Hepatocyte (in vitro differentiated cells): ENCODE measurements at regions not wholly inside any gene's neighbourhood (a gene's known extent, or its start where the extent isn't known, plus 50 kb on each side); places are given as distances from the start of the nearest gene placed in this dataset.

ENCODE experiments used
- DNase-seq: peaks from one replicate; pipeline ENCODE4 v3.0.0-alpha.2; 2016; ENCODE audit warnings: low spot score
- H2AFZ ChIP-seq: fragments of 200-600 bp; sonication (generic); 2 replicates; pipeline ENCODE4 v1.6.0; 2016; ENCODE audit warnings: antibody characterized with exemption, mild to moderate bottlenecking
- H3K27ac ChIP-seq: fragments of 200-600 bp; sonication (generic); 2 replicates; pipeline ENCODE4 v1.5.1; 2016; ENCODE audit warnings: mild to moderate bottlenecking
- H3K27me3 ChIP-seq: fragments of 200-600 bp; sonication (generic); 2 replicates; pipeline ENCODE4 v1.6.1; 2016
- H3K36me3 ChIP-seq: fragments of 200-600 bp; sonication (generic); replicated peaks from 2 replicates; pipeline ENCODE4 v1.5.1; 2016; ENCODE audit warnings: low read depth; ENCODE audit not compliant: insufficient read depth
- H3K4me1 ChIP-seq: fragments of 200-600 bp; sonication (generic); 2 replicates; pipeline ENCODE4 v1.5.1; 2016; ENCODE audit warnings: mild to moderate bottlenecking, moderate library complexity; ENCODE audit not compliant: insufficient read depth
- H3K4me2 ChIP-seq: fragments of 200-600 bp; sonication (generic); 2 replicates; pipeline ENCODE4 v1.6.0; 2016
- H3K4me3 ChIP-seq: fragments of 200-600 bp; sonication (generic); 2 replicates; pipeline ENCODE4 v1.5.1; 2016; ENCODE audit warnings: mild to moderate bottlenecking
- H3K79me2 ChIP-seq: fragments of 200-600 bp; sonication (generic); 2 replicates; pipeline ENCODE4 v1.6.0; 2017; ENCODE audit warnings: mild to moderate bottlenecking
- H3K9me2 ChIP-seq: fragments of 200-600 bp; sonication (generic); replicated peaks from 2 replicates; pipeline ENCODE4 v1.6.0; 2017; ENCODE audit warnings: mild to moderate bottlenecking; ENCODE audit not compliant: insufficient read depth
- H3K9me3 ChIP-seq: fragments of 200-600 bp; sonication (generic); 2 replicates; pipeline ENCODE4 v1.5.1; 2016; ENCODE audit warnings: low read depth, mild to moderate bottlenecking
- H4K20me1 ChIP-seq: fragments of 200-600 bp; sonication (generic); 2 replicates; pipeline ENCODE4 v1.6.0; 2016; ENCODE audit warnings: mild to moderate bottlenecking; ENCODE audit not compliant: insufficient read depth, poor library complexity, severe bottlenecking
- CTCF ChIP-seq: fragments of 200-600 bp; sonication (generic); IDR thresholded peaks from 2 replicates; pipeline ENCODE4 v1.5.1; 2016; ENCODE audit warnings: antibody characterized with exemption, mild to moderate bottlenecking; ENCODE audit not compliant: poor library complexity
- EZH2 ChIP-seq: fragments of 200-600 bp; sonication (generic); IDR thresholded peaks from 2 replicates; pipeline ENCODE4 v1.6.1; 2016; ENCODE audit warnings: antibody characterized with exemption, mild to moderate bottlenecking, borderline replicate concordance
- EZH2phosphoT487 ChIP-seq: fragments of 200-600 bp; sonication (generic); IDR thresholded peaks from one replicate; pipeline ENCODE4 v1.6.1; 2018; ENCODE audit warnings: antibody characterized with exemption, mild to moderate bottlenecking, low read depth, moderate library complexity; ENCODE audit not compliant: unreplicated experiment, severe bottlenecking
- WGBS: methylation state at CpG from one replicate; pipeline ENCODE4 v1.1.6; 2016; ENCODE audit warnings: low lambda C conversion rate; ENCODE audit errors: missing lambda C conversion rate; 5-methylcytosine and 5-hydroxymethylcytosine counted together

GRCh38 chr2:62329797-62330196, 133.9 kb downstream of the B3GNT2 start:
- TF ChIP-seq EZH2phosphoT487 (no peak), EZH2 (no peak), CTCF (no peak)
- no peaks in the 10 kb centered on the region for H3K27me3 ChIP-seq
- no peaks in the 10 kb centered on the region for H4K20me1 ChIP-seq
- no peaks in the 10 kb centered on the region for H3K9me2 ChIP-seq
- no peaks in the 10 kb centered on the region for H3K36me3 ChIP-seq
- DNase-seq, result no peak
- H3K79me2 ChIP-seq, result no peaks in the 10 kb centered on the region
- no peaks in the 10 kb centered on the region for H3K9me3 ChIP-seq
- H3K4me1 ChIP-seq, result peaks cover 14% of the 10 kb centered on the region
- no peak overlapping the region for H3K27ac ChIP-seq
- 39% methylated on average over 5 of the region's 5 CpGs for WGBS
- no peak overlapping the region for H3K4me2 ChIP-seq
- no peak overlapping the region for H3K4me3 ChIP-seq
- H2AFZ ChIP-seq, result no peak overlapping the region

- DNase-seq, result no peak
- no peaks in the 10 kb centered on the region for H3K9me3 ChIP-seq
- TF ChIP-seq EZH2phosphoT487 (no peak), CTCF (no peak), EZH2 (no peak)
- 36% methylated on average over 1 of the region's 1 CpG for WGBS
- H3K27me3 ChIP-seq, result no peaks in the 10 kb centered on the region
- no peaks in the 10 kb centered on the region for H3K36me3 ChIP-seq
- H3K4me1 ChIP-seq, result peaks cover 9% of the 10 kb centered on the region
- H3K79me2 ChIP-seq, result no peaks in the 10 kb centered on the region
- no peak overlapping the region for H3K4me2 ChIP-seq
- H2AFZ ChIP-seq, result no peak overlapping the region
- no peaks in the 10 kb centered on the region for H3K9me2 ChIP-seq
- H3K27ac ChIP-seq, result no peak overlapping the region
- no peaks in the 10 kb centered on the region for H4K20me1 ChIP-seq
- no peak overlapping the region for H3K4me3 ChIP-seq
Measured at GRCh38 chr2:62326735-62327134, 130.8 kb downstream of the B3GNT2 start.

- no peak for DNase-seq
- Histone ChIP-seq H4K20me1 (no peaks in the 10 kb centered on the region), H2AFZ (no peak overlapping the region), H3K27me3 (no peaks in the 10 kb centered on the region), H3K4me3 (no peak overlapping the region), H3K27ac (no peak overlapping the region), H3K36me3 (no peaks in the 10 kb centered on the region), H3K9me3 (no peaks in the 10 kb centered on the region), H3K4me1 (peaks cover 9% of the 10 kb centered on the region), H3K4me2 (no peak overlapping the region), H3K79me2 (no peaks in the 10 kb centered on the region), H3K9me2 (no peaks in the 10 kb centered on the region)
- 96% methylated on average over 5 of the region's 5 CpGs for WGBS
- TF ChIP-seq CTCF (no peak), EZH2 (no peak), EZH2phosphoT487 (no peak)
Measured at GRCh38 chr2:62325398-62325797, 129.5 kb downstream of the B3GNT2 start.
